Sigmoid colon (tissue), 6 donors: ENCODE measurements at regions not wholly inside any gene's neighbourhood (a gene's known extent, or its start where the extent isn't known, plus 50 kb on each side); places are given as distances from the start of the nearest gene placed in this dataset.

Source experiments
- DNase-seq: peaks from one replicate; pipeline ENCODE4 v3.0.0-alpha.2; 2019
- H3K27ac ChIP-seq, 4 donors: fragments of 200-600 bp; sonication (generic); one replicate each; pipeline ENCODE4 v1.5.1; 2016 to 2019; ENCODE audit warnings: mild to moderate bottlenecking in 1 of 4
- H3K27me3 ChIP-seq, 3 donors: fragments of 200-600 bp; sonication (generic); one replicate each; pipeline ENCODE4 v1.5.1; 2019; ENCODE audit warnings: mild to moderate bottlenecking in 1 of 3
- H3K36me3 ChIP-seq, 4 donors: fragments of 200-600 bp; sonication (generic); one replicate each; pipeline ENCODE4 v1.5.1; 2016 to 2019
- H3K4me1 ChIP-seq, 4 donors: fragments of 200-600 bp; sonication (generic); one replicate each; pipeline ENCODE4 v1.5.1; 2017 to 2019
- H3K4me3 ChIP-seq, 4 donors: fragments of 200-600 bp; sonication (generic); one replicate each; pipeline ENCODE4 v1.5.1; 2017 to 2019; ENCODE audit warnings: mild to moderate bottlenecking in 2 of 4, moderate library complexity in 1 of 4
- H3K9me3 ChIP-seq, 4 donors: fragments of 200-600 bp in 3 of 4; sonication (generic) in 3 of 4; one replicate each; pipeline versions ENCODE4 v1.5.1 to v1.6.1; 2013 to 2019
- CTCF ChIP-seq, 4 experiments: fragments of 450-650 bp in 3 of 4; fragments of 200-600 bp in 1 of 4; IDR thresholded peaks; one replicate each; pipeline ENCODE4 v1.5.1; 2016 to 2019; ENCODE audit warnings: antibody characterized with exemption in 4 of 4, mild to moderate bottlenecking in 3 of 4, moderate library complexity in 2 of 4
- EP300 ChIP-seq, 4 donors: sonication (generic); formaldehyde crosslinking; IDR thresholded peaks; one replicate each; pipeline ENCODE4 v1.6.1; 2017; ENCODE audit warnings: antibody characterized with exemption in 4 of 4
- POLR2A ChIP-seq, 2 donors: fragments of 450-650 bp; IDR thresholded peaks; one replicate each; pipeline ENCODE4 v1.6.1; 2016; ENCODE audit warnings: antibody characterized with exemption in 2 of 2, mild to moderate bottlenecking in 2 of 2, moderate library complexity in 2 of 2
- POLR2AphosphoS5 ChIP-seq, 4 donors: sonication (generic); formaldehyde crosslinking; IDR thresholded peaks; one replicate each; pipeline ENCODE4 v1.6.1; 2017; ENCODE audit warnings: antibody characterized with exemption in 4 of 4
- WGBS, 2 donors: extraction: QIAGEN DNeasy Blood & Tissue Kit; methylation state at CpG; one replicate each; pipeline ENCODE4 v1.1.7; 2013; 5-methylcytosine and 5-hydroxymethylcytosine counted together
- intact Hi-C: fragments of 100-400 bp; cut with DNase I; formaldehyde crosslinking; loops from one replicate; pipeline ENCODE4 v1.15.1; 2023
- donor health status: healthy with polysubstance abuse.
- donor health status: healthy.

GRCh38 chr17:72004011-72004427 is 116.8 kb upstream of the SOX9 start:
- Histone ChIP-seq H3K27ac (no peak overlapping the region), H3K4me1 (no peaks in the 10 kb centered on the region), H3K27me3 (no peaks in the 10 kb centered on the region), H3K4me3 (no peak overlapping the region), H3K9me3 (no peaks in the 10 kb centered on the region), H3K36me3 (no peaks in the 10 kb centered on the region)
- intact Hi-C loops = no loop called here
- DNase-seq = no peak
- 45 to 72% methylated on average over 2 of the region's 2 CpGs for WGBS, 2 donors
- no peak for TF ChIP-seq EP300 (IDR thresholded peaks at IDR 0.05)
- TF ChIP-seq CTCF (IDR thresholded peaks at IDR 0.05) = no peak
- no peak for TF ChIP-seq POLR2A (IDR thresholded peaks at IDR 0.05)
- TF ChIP-seq POLR2AphosphoS5 (IDR thresholded peaks at IDR 0.05) = no peak

DNA sequence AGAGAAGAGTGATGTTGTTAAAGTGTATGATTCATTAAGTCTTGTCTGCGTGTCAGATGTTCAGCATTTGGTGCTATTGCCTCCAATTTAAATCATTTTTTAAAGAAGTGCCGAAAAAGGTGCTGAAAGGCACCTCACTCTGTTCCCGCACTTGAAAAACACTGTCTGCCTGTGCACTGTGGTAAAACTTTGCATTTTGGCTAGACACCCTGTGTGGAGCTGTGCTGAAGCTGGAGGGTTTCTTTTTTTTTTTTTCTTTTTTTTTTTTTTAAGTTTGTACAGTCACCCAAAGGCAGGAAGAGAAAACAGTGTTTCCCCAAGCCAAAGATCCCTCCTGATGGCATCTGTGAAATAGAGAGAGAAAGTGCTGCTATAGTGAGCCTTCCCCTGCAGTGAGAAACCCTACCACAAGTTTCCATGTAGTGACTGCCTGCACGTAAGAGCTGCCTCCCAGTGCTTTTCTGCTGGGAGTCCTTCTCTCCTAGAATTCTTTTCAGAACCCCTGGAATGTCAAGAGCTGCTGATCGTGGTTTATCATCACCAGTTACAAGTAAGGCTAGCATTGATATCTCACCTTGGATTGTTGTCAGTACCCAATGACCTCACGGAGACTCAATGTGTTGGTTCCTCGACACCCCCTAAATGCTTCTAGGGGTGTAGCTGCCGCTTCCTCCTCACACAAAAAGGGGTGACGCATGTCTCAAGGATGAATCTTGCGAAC is 116.0 kb upstream of the SOX9 start:
- 88 to 92% methylated on average over 10 of the region's 10 CpGs for WGBS, 2 donors

GRCh38 chr17:72005332-72006163 is 115.3 kb upstream of the SOX9 start:
- H3K4me1 ChIP-seq = no peaks in the 10 kb centered on the region
- DNase-seq = no peak
- H3K36me3 ChIP-seq = no peaks in the 10 kb centered on the region
- H3K9me3 ChIP-seq = no peaks in the 10 kb centered on the region
- no peak overlapping the region for H3K27ac ChIP-seq
- H3K27me3 ChIP-seq = no peaks in the 10 kb centered on the region
- intact Hi-C loops = no loop called here
- WGBS, 2 donors = 74 to 81% methylated on average over 6 of the region's 6 CpGs
- TF ChIP-seq POLR2AphosphoS5 (IDR thresholded peaks at IDR 0.05) = no peak
- TF ChIP-seq EP300 (IDR thresholded peaks at IDR 0.05) = no peak
- no peak for TF ChIP-seq POLR2A (IDR thresholded peaks at IDR 0.05)
- TF ChIP-seq CTCF (IDR thresholded peaks at IDR 0.05) = no peak
- H3K4me3 ChIP-seq = no peak overlapping the region

More for the DNA sequence above, 116.0 kb upstream of the SOX9 start:
- Histone ChIP-seq H3K4me1 (no peaks in the 10 kb centered on the region), H3K4me3 (no peak overlapping the region), H3K27ac (no peak overlapping the region), H3K27me3 (no peaks in the 10 kb centered on the region), H3K36me3 (no peaks in the 10 kb centered on the region), H3K9me3 (no peaks in the 10 kb centered on the region)
- intact Hi-C loops = no loop called here
- TF ChIP-seq POLR2A (IDR thresholded peaks at IDR 0.05) (no peak), EP300 (IDR thresholded peaks at IDR 0.05) (no peak), CTCF (IDR thresholded peaks at IDR 0.05) (no peak), POLR2AphosphoS5 (IDR thresholded peaks at IDR 0.05) (no peak)
- DNase-seq = no peak

GRCh38 chr17:72008236-72008876 is 112.5 kb upstream of the SOX9 start:
- H3K27ac ChIP-seq = no peak overlapping the region
- no peak for DNase-seq
- WGBS, 2 donors = 76 to 81% methylated on average over 5 of the region's 5 CpGs
- no peaks in the 10 kb centered on the region for H3K36me3 ChIP-seq
- no peaks in the 10 kb centered on the region for H3K4me1 ChIP-seq
- TF ChIP-seq EP300 (IDR thresholded peaks at IDR 0.05) (no peak), POLR2A (IDR thresholded peaks at IDR 0.05) (no peak), CTCF (IDR thresholded peaks at IDR 0.05) (no peak), POLR2AphosphoS5 (IDR thresholded peaks at IDR 0.05) (no peak)
- no peaks in the 10 kb centered on the region for H3K9me3 ChIP-seq
- no peaks in the 10 kb centered on the region for H3K27me3 ChIP-seq
- intact Hi-C loops = no loop called here
- no peak overlapping the region for H3K4me3 ChIP-seq
